GM23338 (cell line): ENCODE measurements at regions not wholly inside any gene's neighbourhood (a gene's known extent, or its start where the extent isn't known, plus 50 kb on each side); places are given as distances from the start of the nearest gene placed in this dataset.

Source experiments
- EZH2phosphoT487 ChIP-seq: fragments of 200-600 bp; sonication (generic); IDR thresholded peaks from one replicate; pipeline ENCODE4 v1.8.1; 2018; ENCODE audit warnings: antibody characterized with exemption; ENCODE audit not compliant: unreplicated experiment
- POLR2AphosphoS5 ChIP-seq: IDR thresholded peaks from 2 replicates; pipeline ENCODE4 v1.6.1; 2016; ENCODE audit warnings: antibody characterized with exemption, low read depth
- TF ChIP-seq, protein P1 (sequence below), 2 experiments: fragments of 200-600 bp in 1 of 2; sonication (generic) in 1 of 2; conservative IDR thresholded peaks; 2 replicates each; pipeline versions ENCODE4 v1.5.1 to v1.6.1; 2016 to 2017; ENCODE audit warnings: antibody characterized with exemption in 2 of 2, low read depth in 2 of 2, mild to moderate bottlenecking in 2 of 2, moderate library complexity in 1 of 2

GRCh38 chr18:56286775-56287325 is 351.5 kb downstream of the TXNL1 start:
- no peak for TF ChIP-seq EZH2phosphoT487
- TF ChIP-seq, protein P1, sequence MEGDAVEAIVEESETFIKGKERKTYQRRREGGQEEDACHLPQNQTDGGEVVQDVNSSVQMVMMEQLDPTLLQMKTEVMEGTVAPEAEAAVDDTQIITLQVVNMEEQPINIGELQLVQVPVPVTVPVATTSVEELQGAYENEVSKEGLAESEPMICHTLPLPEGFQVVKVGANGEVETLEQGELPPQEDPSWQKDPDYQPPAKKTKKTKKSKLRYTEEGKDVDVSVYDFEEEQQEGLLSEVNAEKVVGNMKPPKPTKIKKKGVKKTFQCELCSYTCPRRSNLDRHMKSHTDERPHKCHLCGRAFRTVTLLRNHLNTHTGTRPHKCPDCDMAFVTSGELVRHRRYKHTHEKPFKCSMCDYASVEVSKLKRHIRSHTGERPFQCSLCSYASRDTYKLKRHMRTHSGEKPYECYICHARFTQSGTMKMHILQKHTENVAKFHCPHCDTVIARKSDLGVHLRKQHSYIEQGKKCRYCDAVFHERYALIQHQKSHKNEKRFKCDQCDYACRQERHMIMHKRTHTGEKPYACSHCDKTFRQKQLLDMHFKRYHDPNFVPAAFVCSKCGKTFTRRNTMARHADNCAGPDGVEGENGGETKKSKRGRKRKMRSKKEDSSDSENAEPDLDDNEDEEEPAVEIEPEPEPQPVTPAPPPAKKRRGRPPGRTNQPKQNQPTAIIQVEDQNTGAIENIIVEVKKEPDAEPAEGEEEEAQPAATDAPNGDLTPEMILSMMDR (conservative IDR thresholded peaks at IDR 0.05; ENCODE audit: low read depth in 2 of 2) = no peak
- TF ChIP-seq POLR2AphosphoS5 = no peak
